Head of caudate nucleus (tissue), 42 donors: ENCODE measurements at regions not wholly inside any gene's neighbourhood (a gene's known extent, or its start where the extent isn't known, plus 50 kb on each side); places are given as distances from the start of the nearest gene placed in this dataset.
A peak's percentile ranks its signal among the peaks of the same experiment; 100 is the strongest.
"Not testable (repeated sequence)": the region's sequence is repeated elsewhere in the genome, so short reads cannot be mapped to it uniquely, and the experiment has no call there.

ENCODE experiments used
- DNase-seq, 42 donors: peaks; one replicate each; pipeline versions ENCODE4 v3.0.0 to v3.0.0-alpha.2; 2020 to 2021; ENCODE audit warnings: mixed read lengths in 7 of 42
- intact Hi-C: fragments of 100-400 bp; cut with DNase I; formaldehyde crosslinking; loops from one replicate; pipeline ENCODE4 v1.15.0; 2022

DNA sequence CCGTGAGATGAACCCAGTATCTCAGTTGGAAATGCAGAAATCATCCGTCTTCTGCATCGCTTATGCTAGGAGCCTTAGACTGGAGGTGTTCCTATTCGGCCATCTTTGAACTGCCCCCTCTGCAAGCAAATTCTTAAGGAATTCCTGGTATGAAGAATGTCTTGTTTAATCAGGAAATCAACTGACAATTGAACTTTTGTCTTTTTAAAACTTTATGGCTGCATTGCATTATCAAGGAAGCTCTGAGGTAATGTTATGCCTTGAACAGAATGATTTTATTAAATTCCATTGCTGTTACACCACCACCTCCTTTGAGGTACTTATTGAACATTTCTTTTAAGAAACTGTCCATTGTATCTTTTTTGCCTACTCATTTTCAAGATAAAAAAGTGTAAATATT lies 1915.7 kb upstream of the CDH9 start:
- intact Hi-C loops = no loop called here
- DNase-seq = no peak

DNA sequence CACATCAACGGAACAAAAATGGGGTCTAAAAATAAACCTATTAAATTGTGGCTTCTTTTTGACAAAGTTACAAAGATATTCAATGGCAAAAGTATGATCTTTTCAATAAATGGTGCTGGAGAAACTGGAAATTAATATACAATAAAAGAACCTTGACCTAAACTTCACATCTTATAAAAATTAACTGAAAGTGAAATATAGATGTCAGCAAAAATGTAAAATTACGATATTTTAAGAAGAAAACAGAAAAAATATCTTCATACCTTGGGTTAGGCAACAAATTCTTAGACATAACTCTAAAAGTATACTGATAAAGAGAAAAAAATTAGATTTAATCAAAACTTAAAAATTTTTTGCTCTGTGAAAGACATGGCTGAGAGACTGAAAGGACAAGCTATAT lies 1909.5 kb upstream of the CDH9 start:
- no peak for DNase-seq
- intact Hi-C loops = no loop called here

DNA sequence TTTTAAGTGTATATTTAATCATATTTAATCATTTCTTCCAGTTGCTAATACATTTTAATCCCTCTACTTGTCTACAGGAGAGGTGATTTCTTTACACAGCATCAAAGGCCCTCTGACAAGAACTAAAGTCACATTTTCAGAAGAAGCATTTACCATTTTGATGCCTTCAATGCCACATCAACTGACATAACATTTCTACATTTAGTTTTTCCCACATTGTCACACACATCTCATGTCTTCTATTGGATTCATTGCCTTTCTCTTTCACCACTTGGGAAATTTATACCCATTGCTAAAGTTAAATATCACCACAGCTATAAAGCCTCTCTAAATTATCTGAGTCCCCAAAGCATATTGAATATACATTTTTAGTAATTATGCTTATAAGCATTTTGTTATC lies 1907.5 kb upstream of the CDH9 start:
- intact Hi-C loops = no loop called here
- DNase-seq = no peak

DNA sequence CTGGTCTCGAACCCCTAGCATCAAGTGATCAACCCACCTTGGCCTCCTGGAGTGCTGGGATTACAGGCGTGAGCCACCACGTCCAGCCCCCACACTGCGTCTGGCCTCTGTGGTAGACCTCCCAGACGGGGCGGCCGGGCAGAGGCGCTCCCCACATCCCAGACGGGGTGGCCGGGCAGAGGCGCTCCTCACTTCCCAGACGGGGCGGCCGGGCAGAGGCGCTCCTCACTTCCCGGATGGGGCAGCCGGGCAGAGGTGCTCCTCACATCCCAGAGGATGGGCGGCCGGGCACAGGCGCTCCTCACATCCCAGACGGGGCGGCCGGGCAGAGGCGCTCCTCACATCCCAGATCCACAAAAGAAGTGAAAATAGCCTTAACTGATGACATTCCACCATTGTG lies 1891.0 kb upstream of the CDH9 start:
- intact Hi-C loops, DNase-seq: not testable (repeated sequence)

DNA sequence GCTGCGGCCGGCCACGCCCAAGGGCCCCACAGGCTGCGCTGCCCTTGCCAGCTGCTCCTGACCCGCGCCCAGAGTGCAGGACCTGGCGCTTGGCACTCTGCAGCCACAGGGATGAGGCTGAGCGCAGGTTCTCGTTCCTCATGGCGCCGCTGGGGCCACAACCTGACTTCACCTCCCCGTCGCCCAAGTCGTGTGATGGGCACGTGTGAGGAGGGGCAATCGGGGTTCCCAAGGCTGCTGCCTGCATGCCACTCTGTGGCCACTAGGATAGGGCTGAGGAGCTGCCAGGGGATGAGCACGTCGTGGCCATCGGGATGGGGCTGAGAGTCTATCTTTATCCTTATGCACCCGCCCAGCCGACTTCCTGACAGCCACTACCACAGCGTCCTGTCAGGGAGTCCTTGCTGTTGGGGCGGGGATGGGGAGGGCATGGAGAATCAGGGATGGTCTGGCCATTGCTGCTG lies 1890.0 kb upstream of the CDH9 start:
- DNase-seq, intact Hi-C loops: not testable (repeated sequence)

DNA sequence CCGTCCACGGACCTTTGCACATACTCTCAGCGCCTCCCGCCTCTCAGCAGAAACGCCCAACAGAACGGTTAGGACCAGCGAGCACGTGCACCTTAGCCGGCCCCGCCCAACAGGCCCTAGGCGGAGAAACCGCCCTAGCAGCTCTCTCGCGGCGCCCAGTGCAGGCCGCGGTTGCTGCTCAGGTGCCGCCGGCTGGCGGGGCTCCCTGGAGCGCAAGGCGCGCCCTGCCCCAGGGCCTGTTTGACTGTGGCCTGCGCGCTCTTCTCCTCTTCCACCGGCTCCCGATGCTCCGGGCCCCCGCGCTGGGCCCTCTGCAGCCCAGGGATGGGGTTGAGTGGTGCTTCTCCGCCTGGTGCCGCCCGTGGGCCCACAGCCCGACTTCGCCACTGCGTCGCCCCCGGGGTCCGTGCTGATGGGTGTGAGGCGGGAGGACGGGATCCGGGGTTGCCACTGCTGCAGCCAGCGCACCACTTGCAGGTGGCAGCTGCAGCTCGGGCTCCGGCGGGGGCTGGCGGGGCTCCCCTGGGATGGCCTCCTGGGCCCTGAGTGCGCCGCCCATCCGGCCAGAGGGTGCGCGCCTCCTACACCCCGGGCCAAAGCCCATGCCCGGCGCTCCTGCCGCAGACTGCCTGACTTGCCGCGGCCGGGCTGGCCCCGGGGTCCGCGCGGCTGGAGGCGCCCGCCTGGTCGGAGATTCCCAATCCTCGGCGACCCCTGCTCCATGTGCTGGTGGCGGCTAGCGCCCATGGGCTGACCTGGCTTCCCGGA lies 1889.4 kb upstream of the CDH9 start:
- intact Hi-C loops = no loop called here

DNA sequence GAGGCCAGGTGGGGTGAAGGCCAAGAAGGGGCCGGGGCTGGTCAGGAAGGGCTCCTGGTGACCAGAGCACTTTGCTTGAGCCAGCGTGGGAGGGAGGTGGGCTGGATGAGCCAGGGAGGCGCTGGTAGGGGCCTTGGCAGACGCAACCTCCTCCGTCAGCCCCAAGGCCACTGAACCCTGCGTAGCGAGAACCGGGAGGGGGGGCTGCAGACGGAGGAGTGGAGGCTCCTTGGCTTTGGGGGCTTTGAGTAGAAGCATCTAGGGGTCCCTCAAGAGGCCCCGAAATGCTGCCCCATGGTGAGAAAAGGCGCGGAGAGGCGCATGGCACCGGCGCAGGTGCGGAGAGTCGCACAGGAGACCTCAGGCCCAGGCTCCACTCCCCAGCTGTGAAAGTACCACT lies 1888.0 kb upstream of the CDH9 start:
- no peak for DNase-seq
- intact Hi-C loops = no loop called here

More for the DNA sequence above, 1889.4 kb upstream of the CDH9 start:
- peak in 16 of 42 donors; percentile 7 to 68 (median 16) for DNase-seq

DNA sequence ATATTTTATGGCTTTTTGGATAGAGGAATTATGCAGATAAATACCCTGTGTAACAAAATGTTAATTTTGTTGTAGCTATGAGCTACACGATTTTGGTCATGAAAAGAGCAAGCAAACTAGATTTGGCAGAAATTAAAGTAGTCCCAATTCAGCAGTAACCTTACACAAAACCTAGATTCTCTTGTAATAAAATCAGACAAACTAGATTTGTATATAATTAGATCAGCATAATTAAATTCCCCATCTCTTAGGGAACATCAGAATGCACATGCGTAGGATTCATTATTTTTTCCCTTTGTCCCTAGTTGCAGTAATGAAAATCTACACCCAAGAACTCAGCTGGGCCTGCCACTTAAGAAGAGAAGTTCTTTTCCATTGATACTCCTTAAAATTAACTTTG lies 1879.2 kb upstream of the CDH9 start:
- no peak for DNase-seq
- intact Hi-C loops = no loop called here

DNA sequence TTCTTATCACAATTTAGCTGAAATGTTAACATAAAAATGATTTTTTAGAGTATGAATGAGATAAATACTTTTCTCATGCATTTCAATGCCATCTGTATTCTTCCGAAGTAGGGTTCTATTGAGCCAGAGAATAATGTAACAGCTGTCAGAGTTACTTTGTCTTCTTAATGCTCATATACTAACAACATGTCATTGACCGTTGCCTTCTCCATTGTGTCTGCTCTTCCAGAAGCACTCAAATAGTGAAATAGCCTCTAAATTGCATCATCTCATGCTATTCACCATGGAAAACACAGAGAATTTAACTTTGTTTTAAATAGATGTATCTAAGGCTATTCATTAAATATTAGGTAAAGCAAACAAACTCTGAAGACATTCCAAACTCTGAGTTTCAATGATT lies 1875.9 kb upstream of the CDH9 start:
- intact Hi-C loops = no loop called here
- no peak for DNase-seq

DNA sequence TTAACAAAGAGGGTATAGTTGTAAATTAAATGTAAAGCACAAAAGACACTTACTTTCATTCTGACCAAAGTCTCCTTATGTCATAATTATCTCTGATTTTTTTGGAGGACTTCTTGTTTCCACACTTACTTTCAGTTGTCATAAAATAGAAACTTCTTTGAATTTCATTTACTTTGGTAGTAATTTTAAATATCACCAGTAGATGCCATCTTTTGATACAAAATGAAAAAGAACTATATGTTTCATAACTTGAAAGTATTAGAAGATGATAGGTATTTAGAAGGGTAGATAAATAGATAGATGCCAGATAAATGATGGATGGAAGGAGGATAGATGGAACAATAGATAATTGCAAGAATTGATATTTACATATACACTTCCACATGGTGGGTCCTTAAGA lies 1865.3 kb upstream of the CDH9 start:
- no peak for DNase-seq
- intact Hi-C loops = no loop called here

DNA sequence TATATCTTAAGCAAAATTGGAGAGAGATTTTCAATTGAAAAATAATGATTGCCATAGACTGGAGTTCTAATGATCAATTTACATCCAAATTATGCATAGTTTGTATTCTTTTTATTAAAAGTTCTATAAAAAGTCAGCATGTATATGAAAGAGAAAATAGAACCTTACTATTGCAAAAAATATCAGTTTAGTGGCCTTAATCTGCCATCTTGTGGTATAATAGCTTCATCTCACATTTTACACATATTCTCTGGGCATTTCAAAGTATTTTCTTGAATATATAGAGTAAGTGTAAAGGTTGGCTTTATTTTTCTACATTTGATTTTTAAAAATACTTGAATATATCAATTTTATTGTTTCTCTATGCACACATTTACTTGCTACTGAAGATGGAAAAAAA lies 1858.6 kb upstream of the CDH9 start:
- intact Hi-C loops = no loop called here
- no peak for DNase-seq

DNA sequence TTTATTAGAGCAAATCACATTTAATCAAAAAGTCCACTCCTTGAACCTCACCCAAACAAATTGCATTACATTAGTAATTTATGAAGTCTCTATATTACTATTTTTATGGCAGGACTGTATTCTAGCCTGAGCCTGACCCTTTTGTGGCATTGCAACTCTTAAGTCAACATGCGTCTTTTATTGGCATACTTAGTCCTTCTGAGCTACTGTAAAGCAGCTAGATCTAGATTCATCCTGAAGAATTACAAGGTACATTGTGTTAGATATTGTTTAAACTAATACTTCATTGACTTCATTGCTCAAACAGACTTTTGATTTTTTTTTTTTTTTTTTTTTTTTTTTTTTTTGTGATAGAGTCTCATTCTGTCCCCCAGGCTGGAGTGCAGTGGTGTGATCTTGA lies 1842.5 kb upstream of the CDH9 start:
- intact Hi-C loops = no loop called here
- no peak for DNase-seq

DNA sequence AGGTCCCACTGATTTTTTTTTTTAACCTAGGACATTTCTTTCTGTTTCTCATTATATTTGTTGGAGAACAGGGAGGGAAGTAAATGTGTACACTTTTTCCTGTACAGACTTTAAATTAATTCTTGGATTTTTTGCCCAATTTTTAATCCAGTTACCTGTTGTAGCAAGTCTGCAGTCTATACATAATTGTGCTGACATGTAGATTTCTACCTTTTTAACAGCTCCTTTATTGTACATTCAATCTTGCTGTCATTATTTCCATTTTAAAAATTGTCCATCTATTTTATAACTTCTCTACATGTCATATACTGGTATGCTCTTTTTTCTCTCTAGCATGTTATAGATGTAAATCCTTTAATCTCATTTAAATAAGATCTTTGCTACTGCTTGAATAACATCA lies 1838.7 kb upstream of the CDH9 start:
- intact Hi-C loops = no loop called here
- DNase-seq = no peak

DNA sequence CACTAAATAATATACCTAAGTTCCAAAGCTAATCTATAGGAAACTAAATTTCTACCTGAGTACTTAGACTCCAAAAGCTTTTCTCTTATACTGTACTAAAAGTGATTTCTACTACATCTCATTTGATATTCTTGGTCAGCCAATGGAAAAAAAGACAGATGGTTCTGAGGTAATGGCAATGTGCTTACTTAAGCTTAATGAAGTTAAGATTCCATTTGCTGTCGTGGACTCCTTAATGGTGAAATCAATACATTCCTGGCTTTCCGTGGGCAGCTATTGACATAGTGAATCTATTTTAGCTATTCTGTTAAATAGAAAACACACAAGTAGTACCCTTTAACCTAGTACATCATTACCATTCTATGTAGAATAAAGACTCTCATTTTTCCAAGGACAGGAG lies 1825.6 kb upstream of the CDH9 start:
- DNase-seq = no peak
- intact Hi-C loops = no loop called here

DNA sequence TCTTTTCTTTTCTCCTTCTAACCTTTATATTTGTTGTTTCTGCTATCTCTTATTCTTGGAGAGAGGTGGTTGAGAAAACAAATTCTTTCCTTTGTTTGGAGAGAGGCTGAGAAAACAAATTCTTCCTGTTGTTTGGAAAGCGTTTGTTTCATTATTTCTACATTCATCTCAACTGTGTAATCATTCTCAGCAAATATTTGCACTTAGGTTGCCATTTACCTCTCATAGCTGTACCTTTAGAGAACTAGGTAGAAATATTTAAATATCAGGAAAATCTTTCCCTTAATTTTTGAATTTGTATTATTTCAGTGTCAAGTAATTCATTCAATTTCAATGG lies 1824.4 kb upstream of the CDH9 start:
- no peak for DNase-seq
- intact Hi-C loops = no loop called here

DNA sequence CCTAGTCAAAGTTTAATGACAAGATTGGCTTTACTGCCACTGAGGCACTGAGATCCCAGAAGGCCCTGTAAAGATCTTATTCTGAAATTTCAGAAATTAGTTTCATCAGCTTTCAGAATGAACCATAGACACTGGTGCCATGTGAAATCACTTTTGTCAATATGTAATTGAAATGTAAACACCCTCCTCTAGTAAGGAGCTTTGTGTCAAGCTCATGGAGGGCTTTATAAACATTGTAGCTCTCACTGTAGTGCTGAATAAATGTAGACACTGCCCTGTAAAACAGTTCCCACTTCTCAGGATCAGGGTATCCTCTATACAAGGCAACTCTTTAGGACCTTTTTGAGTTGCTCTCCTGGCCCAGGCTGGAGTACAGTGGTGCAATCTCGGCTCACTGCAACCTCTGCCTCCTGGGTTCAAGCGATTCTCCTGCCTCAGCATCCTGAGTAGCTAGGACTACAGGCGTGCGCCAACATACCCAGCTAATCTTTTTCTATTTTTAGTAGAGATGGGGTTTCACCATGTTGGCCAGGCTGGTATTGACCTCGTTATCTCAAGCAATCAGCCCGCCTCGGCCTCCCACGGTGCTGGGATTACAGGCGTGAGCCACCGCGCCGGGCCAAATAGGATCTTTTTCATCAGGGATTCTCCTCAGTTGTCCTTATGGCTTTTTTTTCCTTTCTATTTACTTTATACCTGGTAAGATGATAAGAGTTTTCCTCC lies 1823.9 kb upstream of the CDH9 start:
- DNase-seq = no peak
- intact Hi-C loops = no loop called here

DNA sequence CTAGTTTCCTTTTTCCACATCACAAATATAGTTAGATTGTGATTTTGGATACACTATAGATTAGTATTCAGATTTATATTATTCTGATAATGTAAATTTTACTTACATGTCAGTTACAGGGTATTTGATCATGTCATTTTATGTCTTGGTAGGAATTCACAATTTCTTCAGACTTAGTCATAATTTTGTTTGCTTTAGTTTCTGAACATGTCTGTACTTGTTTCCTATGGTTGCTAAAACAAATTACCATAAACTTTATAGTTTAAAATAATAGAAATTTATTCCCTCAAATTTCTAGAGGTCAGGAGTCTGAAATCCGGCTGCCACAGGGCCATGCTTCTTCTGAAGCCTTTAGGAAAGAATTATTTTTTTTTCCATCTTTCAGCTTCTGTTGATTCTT lies 1817.2 kb upstream of the CDH9 start:
- intact Hi-C loops = no loop called here
- DNase-seq = no peak

DNA sequence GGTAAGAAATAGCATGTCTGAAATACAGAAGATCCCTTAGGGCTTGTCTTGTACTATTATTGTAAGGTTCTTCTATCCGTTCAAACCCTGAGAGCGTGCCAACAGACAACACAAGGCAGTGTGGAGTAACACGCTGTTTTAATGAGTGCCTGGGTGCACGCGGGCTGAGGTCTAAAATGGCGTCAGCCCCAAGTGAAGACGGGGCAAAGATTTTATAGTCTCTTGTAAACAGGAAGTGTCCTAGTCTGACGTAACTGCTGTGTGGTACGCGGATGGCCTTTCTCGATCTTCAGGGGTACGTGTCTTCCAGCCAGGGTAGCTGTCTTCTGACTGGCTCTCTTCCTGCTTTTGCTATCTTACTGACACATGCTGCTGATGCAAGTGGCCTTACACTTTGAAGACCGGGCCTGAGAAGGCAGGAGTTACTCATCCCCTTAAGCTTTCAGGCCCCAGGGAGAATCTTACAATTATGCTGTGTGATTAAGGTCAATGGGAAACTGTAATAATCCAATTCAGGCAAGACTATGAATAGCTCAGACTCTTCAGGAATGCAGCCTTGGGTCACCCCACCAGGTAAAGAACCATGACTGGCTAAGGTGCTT lies 1812.0 kb upstream of the CDH9 start:
- intact Hi-C loops = no loop called here
- DNase-seq = no peak

DNA sequence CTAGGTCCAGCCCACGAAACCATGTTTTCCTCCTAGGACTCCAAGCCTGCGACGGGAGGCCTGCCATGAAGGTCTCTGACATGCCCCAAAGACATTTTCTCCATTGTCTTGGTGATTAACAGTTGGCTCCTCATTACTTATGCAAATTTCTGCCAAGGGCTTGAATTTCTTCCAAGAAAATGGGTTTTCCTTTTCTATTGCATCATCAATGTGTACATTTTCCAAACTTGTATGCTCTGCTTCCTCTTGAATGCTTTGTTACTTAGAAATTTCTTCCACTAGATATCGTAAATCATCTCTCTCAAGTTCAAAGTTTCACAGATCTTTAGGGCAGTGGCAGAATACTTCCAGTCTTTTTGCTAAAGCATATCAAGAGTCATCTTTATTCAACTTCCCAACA lies 1792.7 kb upstream of the CDH9 start:
- DNase-seq = no peak
- intact Hi-C loops = no loop called here

DNA sequence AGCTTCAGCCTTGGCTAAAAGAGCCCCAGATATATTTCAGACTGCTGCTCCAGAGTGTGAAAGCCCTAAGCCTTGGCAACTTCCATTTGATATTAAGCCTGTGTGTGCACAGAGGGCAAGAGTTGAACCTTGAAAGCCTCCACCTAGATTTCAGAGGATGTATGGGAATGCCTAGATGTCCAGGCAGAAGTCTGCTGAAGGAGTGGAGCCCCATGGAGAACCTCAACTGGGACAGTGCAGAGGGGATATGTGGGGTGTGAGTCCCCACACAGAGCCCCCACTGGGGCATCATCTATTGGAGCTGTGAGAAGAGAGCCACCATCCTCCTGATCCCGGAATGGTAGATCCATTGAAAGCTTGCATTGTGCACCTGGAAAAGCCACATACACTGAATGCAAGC lies 1784.8 kb upstream of the CDH9 start:
- intact Hi-C loops = no loop called here
- DNase-seq = no peak

DNA sequence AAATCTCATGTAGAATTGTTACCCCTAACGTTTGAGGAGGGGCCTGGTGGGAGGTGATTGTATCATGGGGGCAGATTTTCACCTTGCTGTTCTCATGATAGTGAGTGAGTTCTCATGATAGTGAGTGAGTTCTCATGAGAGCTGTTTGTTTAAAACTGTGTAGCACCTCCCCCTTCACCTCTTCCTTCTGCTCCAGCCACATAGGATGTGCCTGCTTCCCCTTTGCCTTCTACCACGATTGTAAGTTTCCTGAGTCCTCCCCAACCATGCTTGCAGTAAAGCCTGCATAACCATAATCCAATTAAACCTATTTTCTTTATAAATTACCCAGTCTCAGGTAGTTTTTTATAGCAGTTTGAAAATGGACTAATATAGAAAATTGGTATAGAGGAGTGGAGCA lies 1783.7 kb upstream of the CDH9 start:
- intact Hi-C loops = no loop called here
- no peak for DNase-seq
